GM21786 (cell line): ENCODE measurements at regions not wholly inside any gene's neighbourhood (a gene's known extent, or its start where the extent isn't known, plus 50 kb on each side); places are given as distances from the start of the nearest gene placed in this dataset.
"Not testable (repeated sequence)": the region's sequence is repeated elsewhere in the genome, so short reads cannot be mapped to it uniquely, and the experiment has no call there.

Source experiments
- ATAC-seq: cut with Tn5 transposase; IDR thresholded peaks from one replicate; pipeline ENCODE4 v1.9.1; 2021; ENCODE audit not compliant: unreplicated experiment

DNA sequence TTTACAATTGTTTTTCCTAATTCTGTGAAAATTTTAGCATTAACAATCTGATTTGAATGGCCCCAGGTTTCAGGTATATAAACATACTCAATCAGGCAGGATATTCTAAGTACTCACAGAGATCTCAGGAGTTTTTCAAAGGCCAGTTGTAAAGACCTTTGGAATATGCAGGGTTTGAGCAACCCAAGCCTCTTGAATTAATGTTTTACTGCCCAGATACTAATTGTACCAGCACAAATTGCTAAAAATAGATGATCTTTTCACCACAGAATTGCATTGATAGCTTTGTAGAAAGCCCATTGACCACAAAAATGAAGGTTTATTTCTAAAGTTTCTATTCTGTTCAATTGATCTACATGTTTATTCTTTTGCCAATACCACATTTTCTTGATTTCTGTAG, 186.5 kb downstream of the OSTF1 start:
- no peak for ATAC-seq

DNA sequence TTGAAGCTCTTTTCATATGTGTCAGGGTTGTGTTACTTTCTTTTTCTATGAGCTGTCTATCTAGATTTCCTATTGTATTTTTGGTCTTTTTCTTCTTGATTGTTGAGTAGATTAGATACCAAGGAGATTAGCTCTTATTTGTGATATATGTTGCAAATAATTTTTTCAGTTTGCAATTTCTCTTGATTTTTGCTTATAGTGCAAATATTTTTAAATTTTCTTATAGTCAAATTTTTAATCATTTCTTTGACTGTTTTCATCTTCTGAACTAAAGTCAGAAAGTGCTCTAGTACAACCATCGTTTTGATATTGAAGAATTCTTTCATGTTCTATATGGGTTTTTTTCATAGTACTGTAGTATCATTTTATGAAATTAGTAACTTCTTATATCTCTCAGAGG, 193.7 kb downstream of the OSTF1 start:
- no peak for ATAC-seq

DNA sequence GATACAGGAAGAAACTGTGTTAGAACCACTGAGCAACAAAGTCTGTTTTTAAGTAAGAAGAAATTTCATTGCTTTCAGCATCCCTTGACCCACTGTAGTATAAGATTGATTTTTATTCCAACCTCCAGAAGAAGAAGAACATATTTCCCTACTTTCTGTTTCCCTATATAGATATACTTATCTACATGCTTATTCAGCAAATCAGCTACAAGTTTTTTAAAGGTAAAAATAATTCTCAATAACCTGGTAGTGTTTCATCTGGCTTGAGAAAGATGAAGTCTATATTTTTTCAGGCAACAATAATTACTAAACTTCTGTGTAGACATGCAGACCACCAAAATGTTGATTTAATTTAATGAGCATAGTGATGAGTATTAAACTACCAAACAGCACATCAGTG, 201.0 kb downstream of the OSTF1 start:
- no peak for ATAC-seq

DNA sequence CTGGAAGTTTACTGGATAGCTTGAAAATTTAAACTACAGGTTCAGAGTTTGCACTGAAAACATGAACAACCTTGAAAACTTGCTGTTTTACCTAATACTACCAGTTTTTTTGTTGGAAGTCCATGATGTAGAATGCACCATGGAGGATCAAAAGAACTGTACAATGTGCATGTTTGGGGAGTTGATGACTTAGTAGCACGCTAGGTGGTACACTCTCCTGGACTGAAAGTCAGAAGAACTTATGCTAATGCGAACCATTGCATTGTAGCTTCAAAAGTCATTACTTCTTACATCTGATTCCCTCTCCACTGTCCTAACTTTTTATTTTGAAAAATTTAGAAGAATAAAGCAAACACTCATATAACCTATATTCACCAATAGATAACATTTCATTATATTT, 211.0 kb downstream of the OSTF1 start:
- ATAC-seq = no peak

DNA sequence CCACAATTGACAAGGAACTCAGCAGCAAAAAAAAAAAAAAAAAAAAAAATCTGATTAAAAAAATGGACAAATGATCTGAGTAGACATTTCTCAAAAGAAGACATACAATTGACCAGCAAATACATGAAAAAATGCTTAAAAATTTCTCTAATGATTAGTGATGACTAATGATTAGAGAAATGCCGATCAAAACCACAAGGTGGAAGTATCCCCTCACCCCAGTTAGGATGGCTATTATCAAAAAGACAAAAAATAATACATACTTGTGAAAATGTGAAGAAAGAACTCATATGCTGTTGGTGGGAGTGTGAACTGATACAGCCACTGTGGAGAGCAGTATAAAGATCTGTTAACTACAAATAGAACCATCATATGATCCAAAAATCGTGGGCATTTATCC, 245.3 kb downstream of the OSTF1 start:
- ATAC-seq = no peak

DNA sequence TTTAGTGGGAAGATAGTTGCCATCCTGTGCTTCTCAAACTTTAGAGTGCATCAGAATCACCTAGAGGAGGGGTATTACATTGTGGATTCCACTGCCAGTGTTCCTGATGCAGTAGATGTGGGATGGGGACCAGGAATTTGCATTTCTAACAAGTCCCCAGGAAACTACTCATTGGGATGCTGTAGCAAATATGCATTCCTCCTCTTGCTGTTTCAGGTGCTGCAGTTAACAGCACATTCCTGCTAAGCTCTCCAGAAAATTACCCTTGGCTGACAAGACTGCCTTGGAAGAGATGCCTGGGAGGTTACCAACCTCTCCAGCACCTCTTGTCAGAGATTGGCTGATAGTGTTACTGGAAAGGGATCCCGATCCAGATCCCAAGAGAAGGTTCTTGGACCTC, 270.5 kb downstream of the OSTF1 start:
- no peak for ATAC-seq

DNA sequence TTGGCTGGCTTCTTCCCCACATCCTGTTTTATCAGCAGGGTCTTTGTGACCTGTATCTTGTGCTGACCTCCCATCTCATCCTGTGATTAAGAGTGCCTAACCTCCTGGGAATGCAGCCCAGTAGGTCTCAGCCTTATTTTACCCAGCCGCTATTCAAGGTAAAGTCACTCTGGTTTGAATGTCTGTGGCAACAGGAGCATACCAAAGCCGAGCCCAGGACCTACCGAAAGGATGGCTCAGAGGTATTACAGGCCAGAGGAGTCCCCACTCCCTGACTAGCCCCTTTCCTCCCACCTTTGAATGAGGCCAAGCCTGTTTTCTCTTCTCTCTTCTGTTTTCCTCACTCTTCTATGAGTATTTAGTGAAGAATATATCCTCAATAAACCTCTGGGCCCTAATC, 271.3 kb downstream of the OSTF1 start:
- no peak for ATAC-seq

DNA sequence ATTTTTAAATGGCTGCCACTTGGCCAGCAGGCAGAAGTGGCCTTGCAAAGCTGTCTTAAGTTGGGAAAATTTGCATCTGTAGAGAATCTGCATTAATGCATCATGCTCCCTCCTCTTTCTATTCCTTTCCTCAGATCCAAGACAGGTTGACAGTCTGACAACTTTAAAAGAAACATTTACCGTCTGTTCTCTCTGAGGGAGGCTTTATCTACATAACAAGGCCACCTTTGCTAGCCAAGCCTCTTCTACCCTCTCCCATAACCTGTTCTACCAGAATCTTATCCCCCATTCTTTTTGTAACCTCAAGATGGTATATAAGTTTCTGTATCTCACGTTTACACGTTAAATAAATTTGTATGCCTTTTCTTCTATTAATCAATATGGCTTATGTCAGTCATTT, 271.9 kb downstream of the OSTF1 start:
- ATAC-seq = no peak

DNA sequence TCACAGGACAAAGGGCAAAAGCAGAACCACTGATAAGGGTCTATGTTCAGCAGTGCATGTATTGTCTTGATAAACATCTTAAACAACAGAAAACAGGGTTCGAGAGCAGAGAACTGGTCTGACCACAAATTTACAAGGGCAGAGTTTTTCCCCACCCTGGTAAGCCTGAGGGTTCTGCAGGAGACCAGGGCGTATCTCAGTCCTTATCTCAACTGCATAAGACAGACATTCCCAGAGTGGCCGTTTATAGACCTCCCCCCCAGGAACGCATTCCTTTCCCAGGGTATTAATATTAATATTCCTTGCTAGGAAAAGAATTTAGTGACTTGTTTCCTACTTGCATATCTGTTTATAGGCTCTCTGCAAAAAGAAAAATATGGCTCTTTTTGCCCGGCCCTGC, 274.1 kb downstream of the OSTF1 start:
- not testable (repeated sequence) for ATAC-seq

DNA sequence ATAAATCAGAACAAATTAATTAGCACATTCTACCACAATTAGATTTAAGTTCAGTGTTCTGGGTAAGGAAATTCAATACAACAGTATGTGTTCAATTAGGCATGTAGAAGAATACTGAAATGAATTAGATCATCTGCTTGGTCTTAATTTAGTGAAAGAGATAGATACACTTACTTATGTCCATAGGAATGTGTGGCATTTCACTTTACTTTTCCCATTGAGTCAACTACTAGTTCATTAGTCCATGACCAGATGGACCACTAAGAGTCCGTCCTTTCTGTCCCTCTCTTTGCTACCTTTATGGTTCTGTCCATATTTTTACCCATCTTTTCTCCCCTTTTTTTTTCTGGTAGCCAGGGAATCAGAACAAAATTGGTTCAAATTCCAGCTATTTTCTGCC, 276.9 kb downstream of the OSTF1 start:
- no peak for ATAC-seq

DNA sequence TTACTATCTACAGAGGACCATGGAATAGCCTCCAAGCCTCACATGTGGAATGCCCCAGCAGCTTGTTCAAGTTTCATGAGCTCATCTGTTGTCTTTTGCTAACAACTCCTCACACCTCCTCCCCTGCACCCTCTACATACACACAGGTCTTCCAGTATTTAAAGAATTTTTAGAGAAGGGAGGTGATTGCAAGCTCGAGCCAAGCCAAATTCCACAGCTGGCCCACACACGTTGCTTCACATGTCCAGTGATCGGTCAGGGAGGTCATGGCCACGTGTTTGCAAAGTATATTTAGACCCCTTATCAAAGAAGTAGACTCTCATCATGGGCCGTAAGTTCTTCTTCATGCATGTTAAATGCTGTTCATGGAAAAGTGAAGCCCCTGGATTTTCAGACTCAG, 281.7 kb downstream of the OSTF1 start:
- ATAC-seq = no peak

DNA sequence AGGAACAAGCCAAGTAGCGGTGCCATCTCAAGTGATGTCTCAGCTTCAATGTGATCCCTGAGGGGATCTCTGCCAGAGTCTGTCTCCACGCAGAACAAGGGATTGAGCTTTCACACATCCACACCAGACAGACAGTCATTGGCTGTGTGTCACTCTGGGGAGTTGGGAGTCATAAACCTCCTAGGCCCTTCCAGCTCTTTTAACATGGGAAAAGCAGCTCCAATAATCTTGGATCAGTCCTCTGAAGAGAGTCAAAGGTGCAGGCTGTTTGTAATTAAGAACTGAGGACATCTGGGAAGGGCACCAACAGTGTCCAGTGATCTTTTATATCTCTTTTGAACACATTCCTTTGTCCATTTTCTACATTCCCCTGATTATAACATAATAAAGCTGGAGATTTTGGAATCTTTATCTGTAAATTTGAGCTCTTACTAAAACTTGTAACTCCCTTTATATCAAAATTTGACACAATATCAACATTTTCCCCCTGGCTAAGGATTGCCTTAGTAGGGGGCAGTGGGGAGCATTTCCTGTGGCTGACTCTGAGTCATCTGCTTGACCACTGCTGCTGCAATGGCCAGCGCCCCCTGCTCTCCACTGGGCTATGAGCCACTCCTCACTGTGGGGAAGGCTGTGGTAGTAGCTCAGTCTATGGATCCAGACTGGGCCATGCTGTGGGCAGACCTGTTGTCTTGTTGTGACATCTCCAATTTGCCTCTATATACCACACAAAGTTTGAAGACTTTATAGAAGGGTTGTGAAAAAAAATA, 284.4 kb downstream of the OSTF1 start:
- no peak for ATAC-seq

DNA sequence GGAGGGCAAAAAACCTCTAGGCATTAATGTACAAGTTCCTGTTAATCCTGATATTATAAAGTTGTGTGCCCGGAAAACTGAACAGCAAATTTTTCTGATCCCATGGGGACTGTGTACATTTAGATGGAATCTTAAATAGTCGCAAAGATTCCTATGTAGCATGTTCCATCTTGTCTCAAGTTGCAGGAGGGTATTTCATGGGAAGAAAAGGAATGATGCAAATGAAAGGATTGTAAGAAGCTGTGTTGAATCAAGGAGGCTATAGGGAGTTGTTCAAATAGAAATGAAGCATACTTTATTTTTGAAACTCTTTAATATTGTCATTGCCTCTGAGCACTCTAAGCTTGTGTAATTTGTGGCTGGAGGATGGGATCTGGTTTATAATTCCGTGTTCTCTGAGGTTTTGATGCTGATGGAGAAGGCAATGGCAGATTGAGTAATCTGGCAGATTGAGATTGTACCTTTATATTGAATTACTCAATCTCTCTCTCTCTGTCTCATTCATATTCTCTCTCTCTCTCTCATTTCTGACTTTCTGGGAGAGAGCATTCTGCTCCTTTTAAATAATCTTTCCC, 288.5 kb downstream of the OSTF1 start:
- no peak for ATAC-seq

DNA sequence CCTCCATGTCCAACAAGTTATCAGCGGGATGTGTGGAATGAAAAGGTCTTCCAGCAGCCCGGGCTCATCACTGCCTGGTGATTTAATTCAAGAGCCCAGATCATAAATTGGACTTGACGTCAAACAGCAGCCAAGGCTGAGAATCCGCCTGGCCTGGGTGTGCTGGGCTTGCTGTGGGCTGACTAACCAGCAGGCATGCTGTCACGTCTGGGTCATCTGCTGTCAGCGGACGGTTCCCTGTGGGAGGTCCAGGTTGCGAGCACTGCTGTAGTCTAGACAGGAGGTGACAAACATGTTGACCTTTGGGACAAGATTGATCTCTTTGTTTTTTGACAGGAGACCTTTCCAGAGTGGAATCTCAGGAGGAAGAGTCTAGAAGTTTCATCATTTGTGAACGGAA, 289.7 kb downstream of the OSTF1 start:
- no peak for ATAC-seq

DNA sequence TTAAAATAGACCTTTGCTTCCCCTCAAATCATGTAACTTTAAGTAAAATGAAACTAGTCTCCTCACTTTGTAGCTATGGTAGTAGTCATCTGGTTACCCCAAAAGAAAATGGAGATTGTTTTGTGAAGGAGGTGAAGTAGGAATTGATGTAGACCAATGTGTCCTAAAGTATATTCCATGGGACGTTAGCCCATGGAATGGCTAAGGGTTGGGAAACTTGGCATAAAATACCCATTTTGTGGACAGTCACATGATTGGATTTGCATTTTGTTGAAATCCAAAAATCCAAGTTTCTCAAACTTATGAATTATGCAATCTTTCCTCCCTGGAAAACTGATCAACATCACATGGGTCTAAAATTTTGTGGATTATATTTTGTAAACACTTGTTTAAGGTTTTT, 290.6 kb downstream of the OSTF1 start:
- no peak for ATAC-seq

DNA sequence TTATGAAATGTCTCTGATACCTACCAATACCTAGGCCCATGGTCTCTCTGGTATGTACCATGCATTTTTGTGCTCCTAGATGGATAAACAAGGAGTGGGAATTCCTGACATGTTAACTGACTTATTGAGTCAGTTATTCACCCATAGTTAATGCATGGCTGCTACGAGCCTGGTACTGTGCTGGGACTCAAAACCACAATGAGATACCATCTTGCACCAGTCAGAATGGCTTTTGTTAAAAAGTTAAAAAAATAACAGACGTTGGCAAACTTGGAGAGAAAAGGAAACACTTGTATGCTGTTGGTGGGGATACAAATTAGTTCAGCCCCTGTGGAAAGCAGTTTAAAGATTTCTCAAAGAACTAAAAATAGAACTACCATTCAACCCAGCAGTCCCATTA, 293.8 kb downstream of the OSTF1 start:
- no peak for ATAC-seq

DNA sequence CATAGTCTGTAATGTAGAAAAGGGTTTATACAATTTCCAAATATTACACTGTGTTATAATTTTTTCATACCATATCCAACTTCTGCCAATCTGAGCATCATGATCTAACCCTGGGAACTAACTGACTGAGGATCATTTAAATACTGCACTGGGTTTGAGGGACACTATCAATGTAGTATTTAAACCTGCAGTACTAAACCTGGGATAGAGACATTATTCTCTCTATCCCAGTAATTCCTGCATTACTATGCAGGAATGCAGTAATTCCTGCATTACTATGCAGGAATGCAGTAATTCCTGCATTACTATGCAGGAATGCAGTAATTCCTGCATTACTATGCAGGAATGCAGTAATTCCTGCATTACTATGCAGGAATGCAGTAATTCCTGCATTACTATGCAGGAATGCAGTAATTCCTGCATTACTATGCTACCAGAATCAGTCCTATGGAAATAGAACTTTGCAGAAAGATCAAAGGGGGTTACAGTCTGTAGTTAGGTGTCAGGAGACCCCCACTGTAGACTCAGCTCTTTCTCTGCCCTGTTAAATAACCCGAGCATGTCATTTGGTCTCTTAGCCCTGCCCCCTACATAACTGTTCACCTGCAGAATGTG, 295.2 kb downstream of the OSTF1 start:
- ATAC-seq = not testable (repeated sequence)

DNA sequence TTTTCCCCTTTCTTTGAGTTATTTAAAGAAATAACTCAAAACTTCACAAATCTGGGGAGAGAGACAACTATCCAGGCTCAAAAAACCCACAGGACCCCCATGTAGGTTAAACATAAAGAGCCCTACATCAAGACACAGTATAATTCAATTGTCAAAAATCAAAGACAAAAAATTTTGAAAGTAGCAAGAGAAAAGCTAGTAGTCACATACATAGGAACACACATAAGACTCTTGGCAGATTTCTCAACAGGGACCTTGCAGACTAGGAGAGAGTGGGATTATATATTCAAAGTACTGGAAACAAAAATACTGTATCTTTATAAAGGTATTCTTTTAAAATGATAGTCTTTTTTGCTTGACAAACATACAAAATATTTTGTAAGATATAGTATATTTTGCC, 296.9 kb downstream of the OSTF1 start:
- no peak for ATAC-seq

DNA sequence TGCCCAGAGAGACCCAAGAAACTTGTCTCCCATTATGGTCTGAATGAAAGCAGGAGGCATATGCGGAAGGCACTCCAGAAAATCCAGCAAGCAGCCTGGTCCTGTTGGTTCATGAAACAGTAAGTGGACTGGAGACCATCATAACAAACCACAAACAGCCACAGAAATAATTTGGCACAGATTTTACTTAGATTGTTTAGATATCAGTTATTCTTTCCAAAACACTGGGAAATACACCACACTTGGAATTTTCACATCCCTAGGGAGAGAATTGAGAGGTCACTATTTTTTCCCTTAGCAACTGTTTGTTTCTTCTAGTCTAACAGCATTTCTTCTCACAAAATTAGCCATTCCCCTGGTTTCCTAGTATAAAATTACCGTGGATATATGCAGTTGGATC, 300.8 kb downstream of the OSTF1 start:
- no peak for ATAC-seq

DNA sequence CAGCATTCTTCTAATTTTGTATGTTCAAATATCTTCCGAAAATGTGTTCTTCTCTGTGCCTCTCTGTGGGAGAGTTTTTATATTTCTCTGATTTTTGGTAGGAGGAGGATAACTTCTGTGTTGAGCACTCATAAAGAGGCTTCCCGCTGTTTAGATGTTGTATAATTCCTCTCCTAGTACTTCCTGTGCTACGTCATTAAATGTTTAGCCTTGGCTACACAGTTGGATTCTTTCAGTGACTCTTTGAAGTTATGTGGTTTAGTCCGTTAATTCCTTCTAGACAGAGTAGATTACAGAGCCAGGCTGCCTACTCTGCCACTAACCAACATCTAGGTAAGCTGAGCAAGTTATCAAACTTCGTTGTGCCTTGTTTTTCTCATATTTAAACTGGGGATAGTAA, 302.6 kb downstream of the OSTF1 start:
- no peak for ATAC-seq

DNA sequence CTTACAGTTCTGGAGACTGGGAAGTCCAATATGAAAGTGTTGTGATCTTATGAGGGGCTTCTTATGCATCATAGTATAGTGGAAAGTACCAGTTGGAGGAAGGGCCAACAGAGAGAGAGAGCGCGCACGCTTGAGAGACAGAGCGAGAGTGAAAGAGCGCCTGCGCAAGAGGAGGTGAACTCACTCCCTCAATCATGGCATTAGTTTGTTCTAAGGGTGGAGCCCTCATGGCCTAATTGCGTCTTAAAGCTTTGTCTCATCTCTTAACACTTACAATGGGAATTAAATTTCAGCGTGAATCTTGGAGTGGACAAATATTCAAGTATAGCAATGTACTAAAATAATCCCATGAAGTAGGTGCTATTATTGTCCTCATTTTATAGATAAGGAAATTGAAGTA, 303.2 kb downstream of the OSTF1 start:
- ATAC-seq = no peak

DNA sequence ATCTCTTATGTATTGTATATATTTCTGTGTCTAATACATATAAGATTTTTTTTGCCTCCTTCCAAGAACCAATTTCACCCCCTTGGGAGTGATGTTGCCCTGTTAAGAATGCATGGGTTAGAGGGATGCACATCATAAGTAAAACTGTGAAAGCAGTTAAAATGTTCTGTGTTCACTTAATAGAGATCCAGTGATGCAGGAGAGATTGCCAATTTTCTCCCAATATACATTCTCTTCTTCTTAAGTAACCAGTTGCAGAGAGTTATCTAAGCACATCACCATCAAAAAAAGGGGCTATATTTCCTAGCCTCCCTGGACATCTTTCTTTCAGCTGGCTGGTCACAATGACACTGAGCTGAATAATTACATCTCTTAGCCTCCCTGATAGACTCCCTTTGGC, 307.0 kb downstream of the OSTF1 start:
- no peak for ATAC-seq

DNA sequence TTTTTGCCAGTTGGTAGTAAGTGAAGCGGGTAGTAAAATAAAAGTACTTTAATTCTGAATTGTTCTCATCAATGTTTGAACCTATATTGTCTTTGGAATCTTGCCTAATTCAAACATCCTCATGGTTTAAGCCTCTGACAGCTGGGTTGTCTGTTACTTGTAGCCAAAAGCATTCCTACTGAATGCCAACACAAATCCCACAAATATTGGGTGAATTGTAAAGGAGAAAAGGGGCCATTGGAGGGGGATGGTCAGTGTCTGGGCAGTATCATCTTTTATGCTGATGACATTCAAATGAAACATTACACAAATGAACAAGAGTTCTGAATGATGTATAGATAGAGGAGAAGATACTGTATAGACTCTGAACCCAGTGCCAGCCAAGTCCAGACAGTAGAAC, 309.5 kb downstream of the OSTF1 start:
- no peak for ATAC-seq
